ENCODE measurements at regions not wholly inside any gene's neighbourhood (a gene's known extent, or its start where the extent isn't known, plus 50 kb on each side); places are given as distances from the start of the nearest gene placed in this dataset.

DNA sequence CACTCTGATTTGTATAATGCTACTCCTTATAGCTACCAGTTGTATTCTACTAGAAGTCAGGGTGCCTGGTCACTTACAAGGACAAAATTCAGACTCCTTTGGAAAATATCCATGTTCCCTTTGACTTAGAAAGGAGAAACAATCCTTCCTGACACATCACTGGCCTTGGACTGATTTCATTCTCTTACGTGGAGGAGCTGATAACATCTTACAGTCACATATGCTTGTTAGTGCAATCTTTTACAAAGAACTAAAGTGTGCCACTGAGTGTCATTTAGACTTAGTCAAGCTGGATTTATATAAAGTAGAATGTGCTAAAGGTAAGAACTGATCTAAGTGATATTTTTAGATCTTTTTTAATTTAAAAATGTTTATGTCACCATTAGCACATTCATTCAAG is 131.0 kb upstream of the TMTC2 start:
- ChIA-PET POLR2A (no interaction called here), CTCF (interaction anchor here (1.2 to 3.8 kb wide), 4 partner anchors 11 to 28 kb away, joined by 3 to 14 read pairs (median 6); no protein-coding TSS in a partner anchor)
- TF ChIP-seq, protein P1, sequence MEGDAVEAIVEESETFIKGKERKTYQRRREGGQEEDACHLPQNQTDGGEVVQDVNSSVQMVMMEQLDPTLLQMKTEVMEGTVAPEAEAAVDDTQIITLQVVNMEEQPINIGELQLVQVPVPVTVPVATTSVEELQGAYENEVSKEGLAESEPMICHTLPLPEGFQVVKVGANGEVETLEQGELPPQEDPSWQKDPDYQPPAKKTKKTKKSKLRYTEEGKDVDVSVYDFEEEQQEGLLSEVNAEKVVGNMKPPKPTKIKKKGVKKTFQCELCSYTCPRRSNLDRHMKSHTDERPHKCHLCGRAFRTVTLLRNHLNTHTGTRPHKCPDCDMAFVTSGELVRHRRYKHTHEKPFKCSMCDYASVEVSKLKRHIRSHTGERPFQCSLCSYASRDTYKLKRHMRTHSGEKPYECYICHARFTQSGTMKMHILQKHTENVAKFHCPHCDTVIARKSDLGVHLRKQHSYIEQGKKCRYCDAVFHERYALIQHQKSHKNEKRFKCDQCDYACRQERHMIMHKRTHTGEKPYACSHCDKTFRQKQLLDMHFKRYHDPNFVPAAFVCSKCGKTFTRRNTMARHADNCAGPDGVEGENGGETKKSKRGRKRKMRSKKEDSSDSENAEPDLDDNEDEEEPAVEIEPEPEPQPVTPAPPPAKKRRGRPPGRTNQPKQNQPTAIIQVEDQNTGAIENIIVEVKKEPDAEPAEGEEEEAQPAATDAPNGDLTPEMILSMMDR (IDR thresholded peaks at IDR 0.05; ENCODE audit: control extremely low read depth, extremely low read depth, low read depth, missing control alignments) = no peak
- DNase-seq (ENCODE audit: extremely low spot score) = no peak

DNA sequence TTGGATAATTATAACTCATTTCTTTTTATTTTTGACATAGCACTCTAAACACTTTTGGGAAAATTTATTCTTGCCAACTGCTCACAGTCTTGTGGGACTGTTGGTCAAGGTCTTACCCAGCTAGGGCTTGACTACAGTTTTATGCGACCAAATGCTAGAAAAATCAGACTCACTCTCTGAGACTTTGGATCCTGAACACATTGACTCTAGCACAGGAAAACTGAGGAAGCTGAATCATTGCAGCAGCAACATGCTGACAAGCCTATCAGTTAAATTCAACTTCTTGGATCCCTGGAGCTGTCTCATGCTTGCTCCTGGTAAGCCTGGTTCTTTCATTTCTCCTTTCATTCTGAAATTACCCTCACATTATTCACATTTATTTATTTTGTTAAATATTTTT is 120.7 kb upstream of the TMTC2 start:
- ChIA-PET POLR2A (no interaction called here), CTCF (interaction anchor here (1.4 to 2.0 kb wide), 2 partner anchors 11 to 26 kb away, joined by 3 to 7 read pairs; no protein-coding TSS in a partner anchor)
- TF ChIP-seq, protein P1 (IDR thresholded peaks at IDR 0.05; ENCODE audit: control extremely low read depth, extremely low read depth, low read depth, missing control alignments) = no peak
- no peak for DNase-seq (ENCODE audit: extremely low spot score)

DNA sequence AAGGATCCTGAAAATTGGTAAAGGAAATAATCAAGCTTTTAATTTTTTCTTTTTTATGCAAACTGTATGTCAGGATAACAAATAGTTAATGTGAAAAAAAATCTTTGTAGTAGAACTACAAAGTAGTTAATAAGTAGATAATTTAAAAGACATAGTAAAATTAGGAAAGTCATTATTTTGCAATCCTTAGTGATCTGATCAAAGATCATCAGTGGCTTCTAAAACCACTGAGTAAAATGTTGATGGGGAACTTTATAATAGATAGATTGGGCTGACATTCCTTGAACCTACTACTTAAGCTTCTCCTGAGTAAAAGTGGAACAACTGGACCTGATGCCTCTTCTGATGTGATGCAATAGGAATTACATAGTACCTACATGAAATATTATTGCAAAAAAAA is 119.0 kb upstream of the TMTC2 start:
- TF ChIP-seq, protein P1 (IDR thresholded peaks at IDR 0.05; ENCODE audit: control extremely low read depth, extremely low read depth, low read depth, missing control alignments) = no peak
- no peak for DNase-seq (ENCODE audit: extremely low spot score)
- ChIA-PET CTCF (interaction anchor here (1.4 to 2.0 kb wide), 2 partner anchors 13 to 933 kb away, joined by 3 to 7 read pairs; no protein-coding TSS in a partner anchor), POLR2A (no interaction called here)

DNA sequence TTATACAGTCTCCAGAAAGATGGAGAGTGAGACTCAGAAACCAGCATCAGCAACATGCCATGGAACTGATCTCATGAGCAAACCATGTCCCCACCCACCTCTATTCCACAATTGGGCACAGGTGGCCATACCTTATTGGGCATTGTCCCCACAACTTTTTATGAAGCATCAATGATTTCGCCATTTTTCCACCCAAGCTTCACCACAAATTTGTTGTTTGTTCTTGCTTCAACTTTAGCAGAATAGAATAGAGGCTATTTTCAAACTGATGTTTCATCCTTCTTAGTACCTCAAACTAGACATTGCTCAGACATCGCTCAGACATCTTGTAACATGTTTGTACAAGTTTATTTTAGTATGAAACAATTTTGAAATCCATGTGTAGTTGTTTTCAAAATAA is 112.5 kb upstream of the TMTC2 start:
- ChIA-PET POLR2A (no interaction called here), CTCF (interaction anchor here (1.6 kb wide), 2 partner anchors 9 to 13 kb away, joined by 4 to 6 read pairs; no protein-coding TSS in a partner anchor)
- DNase-seq (ENCODE audit: extremely low spot score) = no peak
- TF ChIP-seq, protein P1 (IDR thresholded peaks at IDR 0.05; ENCODE audit: control extremely low read depth, extremely low read depth, low read depth, missing control alignments) = no peak

DNA sequence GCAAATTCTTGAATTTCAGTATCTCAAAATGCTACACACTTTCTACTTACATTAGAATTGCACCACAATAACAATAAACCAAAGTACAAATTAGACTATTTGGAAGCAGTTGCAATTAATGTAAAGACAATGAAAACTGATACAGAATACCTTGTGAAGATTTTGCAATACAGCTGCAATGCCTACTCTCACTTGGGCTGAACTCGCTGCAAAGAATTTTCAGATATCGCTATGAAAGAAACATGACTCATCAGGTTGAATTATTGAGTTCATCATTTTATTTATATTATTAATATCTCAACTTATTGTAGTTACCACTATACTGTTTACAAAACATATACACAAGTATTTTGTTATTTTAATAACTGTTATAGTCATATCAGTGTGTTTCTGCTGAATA is 108.0 kb upstream of the TMTC2 start:
- no peak for DNase-seq (ENCODE audit: extremely low spot score)
- TF ChIP-seq, protein P1 (IDR thresholded peaks at IDR 0.05; ENCODE audit: control extremely low read depth, extremely low read depth, low read depth, missing control alignments) = no peak
- POLR2A ChIA-PET = no interaction called here
- CTCF ChIA-PET = no interaction called here

DNA sequence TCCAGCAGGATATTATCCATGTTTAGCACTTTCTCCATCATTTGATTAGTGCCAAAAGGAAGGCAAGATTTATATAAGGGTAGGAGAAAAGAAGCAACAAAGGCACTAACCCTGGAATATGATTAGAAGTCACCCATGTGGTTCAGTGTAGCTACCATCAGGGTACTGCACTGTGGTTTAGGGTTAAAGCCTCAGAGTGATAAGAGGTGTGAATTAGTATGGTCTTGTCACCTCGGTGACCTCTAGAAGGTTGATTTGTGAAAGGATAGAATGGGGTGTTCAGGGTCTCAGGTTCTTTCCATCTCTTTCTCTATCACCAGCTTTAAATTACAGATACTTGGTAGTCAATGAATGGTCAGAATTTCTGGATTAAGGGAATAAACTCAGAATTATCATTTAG is 103.0 kb upstream of the TMTC2 start:
- CTCF ChIA-PET = interaction anchor here (1.1 to 2.2 kb wide), 4 partner anchors 10 to 26 kb away, joined by 4 to 5 read pairs (median 4); no protein-coding TSS in a partner anchor

More for the DNA sequence above, 103.0 kb upstream of the TMTC2 start:
- no peak for DNase-seq (ENCODE audit: extremely low spot score)
- TF ChIP-seq, protein P1 (IDR thresholded peaks at IDR 0.05; ENCODE audit: control extremely low read depth, extremely low read depth, low read depth, missing control alignments) = no peak
- POLR2A ChIA-PET = no interaction called here

Measured in GM10248 (cell line).